PC-9 (cell line): ENCODE measurements at regions not wholly inside any gene's neighbourhood (a gene's known extent, or its start where the extent isn't known, plus 50 kb on each side); places are given as distances from the start of the nearest gene placed in this dataset.

ENCODE experiments used
- EZH2 ChIP-seq: fragments of 200-600 bp; sonication (generic); IDR thresholded peaks from 2 replicates; pipeline ENCODE4 v1.8.0; 2017; ENCODE audit warnings: antibody characterized with exemption, low read depth
- TF ChIP-seq, protein P1 (sequence below): fragments of 200-600 bp; sonication (generic); conservative IDR thresholded peaks from 2 replicates; pipeline ENCODE4 v1.6.1; 2017; ENCODE audit warnings: mixed run types, antibody characterized with exemption, mild to moderate bottlenecking, moderate library complexity

DNA sequence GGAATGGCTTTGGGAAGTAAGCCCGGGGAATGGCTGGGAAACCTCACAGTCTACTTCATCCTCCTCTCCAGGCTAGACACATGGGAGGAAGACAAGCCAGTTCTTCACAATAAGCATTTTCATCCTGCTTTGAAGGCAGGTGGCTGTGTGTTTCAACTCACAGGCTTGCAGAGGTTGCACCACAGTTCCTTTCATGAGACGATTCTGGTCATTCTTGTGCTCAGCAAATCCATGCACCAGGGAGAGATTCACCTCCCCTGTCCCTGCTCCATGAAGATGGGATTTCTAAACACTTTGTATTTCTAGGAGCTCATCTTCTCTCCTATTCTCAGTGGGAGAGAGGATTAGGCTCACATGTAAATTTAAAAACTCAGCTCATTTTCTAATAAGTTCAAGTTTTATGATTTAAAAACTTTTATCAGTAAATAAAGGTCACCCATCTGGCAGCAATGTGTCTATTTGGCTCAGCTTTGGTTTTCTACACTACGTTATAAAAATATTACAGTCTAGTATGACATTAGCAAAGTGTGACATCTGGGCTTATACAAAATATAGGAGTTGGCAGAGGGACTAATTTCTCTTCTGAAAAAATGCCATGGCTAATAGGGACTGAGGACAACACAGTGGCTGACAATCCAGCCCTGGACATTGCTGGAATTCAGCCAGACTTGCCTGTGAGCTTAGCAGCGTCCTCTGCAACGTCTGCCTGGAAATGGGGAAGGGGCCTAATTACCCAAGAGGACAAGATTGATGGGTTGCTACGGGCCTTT lies 283.2 kb upstream of the SLC10A2 start:
- TF ChIP-seq, protein P1, sequence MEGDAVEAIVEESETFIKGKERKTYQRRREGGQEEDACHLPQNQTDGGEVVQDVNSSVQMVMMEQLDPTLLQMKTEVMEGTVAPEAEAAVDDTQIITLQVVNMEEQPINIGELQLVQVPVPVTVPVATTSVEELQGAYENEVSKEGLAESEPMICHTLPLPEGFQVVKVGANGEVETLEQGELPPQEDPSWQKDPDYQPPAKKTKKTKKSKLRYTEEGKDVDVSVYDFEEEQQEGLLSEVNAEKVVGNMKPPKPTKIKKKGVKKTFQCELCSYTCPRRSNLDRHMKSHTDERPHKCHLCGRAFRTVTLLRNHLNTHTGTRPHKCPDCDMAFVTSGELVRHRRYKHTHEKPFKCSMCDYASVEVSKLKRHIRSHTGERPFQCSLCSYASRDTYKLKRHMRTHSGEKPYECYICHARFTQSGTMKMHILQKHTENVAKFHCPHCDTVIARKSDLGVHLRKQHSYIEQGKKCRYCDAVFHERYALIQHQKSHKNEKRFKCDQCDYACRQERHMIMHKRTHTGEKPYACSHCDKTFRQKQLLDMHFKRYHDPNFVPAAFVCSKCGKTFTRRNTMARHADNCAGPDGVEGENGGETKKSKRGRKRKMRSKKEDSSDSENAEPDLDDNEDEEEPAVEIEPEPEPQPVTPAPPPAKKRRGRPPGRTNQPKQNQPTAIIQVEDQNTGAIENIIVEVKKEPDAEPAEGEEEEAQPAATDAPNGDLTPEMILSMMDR: no peak
- TF ChIP-seq EZH2: no peak
